ENCODE measurements at regions not wholly inside any gene's neighbourhood (a gene's known extent, or its start where the extent isn't known, plus 50 kb on each side); places are given as distances from the start of the nearest gene placed in this dataset.

- TF ChIP-seq CTCF (IDR thresholded peaks at IDR 0.05): no peak
- 90 to 92% (median 90%) methylated on average over 2 of the region's 2 CpGs for WGBS, 3 donors
- Histone ChIP-seq H3K4me1 (no peaks in the 10 kb centered on the region), H3K9me3 (peaks cover 3% of the 10 kb centered on the region), H3K27ac (no peak overlapping the region), H3K27me3 (ENCODE audit: insufficient read depth in 3 of 3, low read length in 2 of 3) (peaks cover 0 to 1% (median 0%) of the 10 kb centered on the region in 3 donors), H3K4me3 (no peak overlapping the region), H3K36me3 (ENCODE audit: insufficient read depth in 1 of 2, low read depth in 1 of 2) (no peaks in the 10 kb centered on the region)
- intact Hi-C loops (cut with DNase I): no loop called here
- no peak for DNase-seq
- ATAC-seq: no peak
Observed at GRCh38 chr5:109935833-109936490, 246.2 kb downstream of the MAN2A1 start.

- TF ChIP-seq CTCF (IDR thresholded peaks at IDR 0.05): no peak
- ATAC-seq (no peak), DNase-seq (no peak)
- no peak overlapping the region for H3K27ac ChIP-seq
- H3K4me3 ChIP-seq: no peak overlapping the region
- no peaks in the 10 kb centered on the region for H3K27me3 ChIP-seq (ENCODE audit: insufficient read depth in 3 of 3, low read length in 2 of 3)
- no peaks in the 10 kb centered on the region for H3K4me1 ChIP-seq
- WGBS, 3 donors: 67 to 76% (median 74%) methylated on average over 2 of the region's 2 CpGs
- intact Hi-C loops (cut with DNase I): no loop called here
- peaks cover 3% of the 10 kb centered on the region for H3K9me3 ChIP-seq
- H3K36me3 ChIP-seq (ENCODE audit: insufficient read depth in 1 of 2, low read depth in 1 of 2): no peaks in the 10 kb centered on the region
Observed at GRCh38 chr5:109936996-109937395, 247.3 kb downstream of the MAN2A1 start.

GRCh38 chr5:109937951-109938350, 248.2 kb downstream of the MAN2A1 start:
- WGBS, 3 donors: 39 to 51% (median 44%) methylated on average over 4 of the region's 4 CpGs
- no peak for ATAC-seq
- H3K4me1 ChIP-seq: no peaks in the 10 kb centered on the region
- TF ChIP-seq CTCF (IDR thresholded peaks at IDR 0.05): no peak
- H3K36me3 ChIP-seq (ENCODE audit: insufficient read depth in 1 of 2, low read depth in 1 of 2): no peaks in the 10 kb centered on the region
- H3K27ac ChIP-seq: no peak overlapping the region
- H3K27me3 ChIP-seq (ENCODE audit: insufficient read depth in 3 of 3, low read length in 2 of 3): no peaks in the 10 kb centered on the region
- H3K9me3 ChIP-seq: peaks cover 3% of the 10 kb centered on the region
- DNase-seq: no peak
- H3K4me3 ChIP-seq: no peak overlapping the region
- intact Hi-C loops (cut with DNase I): no loop called here

- intact Hi-C loops (cut with DNase I): no loop called here
- Histone ChIP-seq H3K27me3 (ENCODE audit: insufficient read depth in 3 of 3, low read length in 2 of 3) (no peaks in the 10 kb centered on the region), H3K4me3 (no peak overlapping the region), H3K36me3 (ENCODE audit: insufficient read depth in 1 of 2, low read depth in 1 of 2) (no peaks in the 10 kb centered on the region), H3K9me3 (peaks cover 3% of the 10 kb centered on the region), H3K27ac (no peak overlapping the region), H3K4me1 (no peaks in the 10 kb centered on the region)
- DNase-seq (no peak), ATAC-seq (no peak)
- WGBS, 3 donors: 70 to 90% (median 83%) methylated on average over 2 of the region's 2 CpGs
- no peak for TF ChIP-seq CTCF (IDR thresholded peaks at IDR 0.05)
Observed at GRCh38 chr5:109938453-109938852, 248.7 kb downstream of the MAN2A1 start.

- no peaks in the 10 kb centered on the region for H3K36me3 ChIP-seq (ENCODE audit: insufficient read depth in 1 of 2, low read depth in 1 of 2)
- H3K4me3 ChIP-seq: no peak overlapping the region
- no peak for TF ChIP-seq CTCF (IDR thresholded peaks at IDR 0.05)
- H3K9me3 ChIP-seq: peaks cover 3% of the 10 kb centered on the region
- no peaks in the 10 kb centered on the region for H3K4me1 ChIP-seq
- DNase-seq (no peak), ATAC-seq (no peak)
- no peaks in the 10 kb centered on the region for H3K27me3 ChIP-seq (ENCODE audit: insufficient read depth in 3 of 3, low read length in 2 of 3)
- WGBS, 3 donors: 87 to 94% (median 88%) methylated on average over 7 of the region's 7 CpGs
- H3K27ac ChIP-seq: no peak overlapping the region
- intact Hi-C loops (cut with DNase I): no loop called here
Observed at GRCh38 chr5:109939116-109939682, 249.5 kb downstream of the MAN2A1 start.

Data from psoas muscle (tissue), 7 donors.